Endothelial cell (in vitro differentiated cells): ENCODE measurements at regions not wholly inside any gene's neighbourhood (a gene's known extent, or its start where the extent isn't known, plus 50 kb on each side); places are given as distances from the start of the nearest gene placed in this dataset.
A peak's percentile ranks its signal among the peaks of the same experiment; 100 is the strongest.

Experiments
- DNase-seq: peaks from one replicate; pipeline ENCODE4 v3.0.0; 2021; ENCODE audit warnings: low spot score
- H3K27ac Mint-ChIP-seq: one replicate; pipeline ENCODE4 v1.8.0; 2021; ENCODE audit warnings: mixed read lengths, inconsistent platforms; ENCODE audit not compliant: unreplicated experiment
- H3K27me3 Mint-ChIP-seq: one replicate; pipeline ENCODE4 v1.8.0; 2021; ENCODE audit warnings: mild to moderate bottlenecking, moderate library complexity, mixed read lengths, inconsistent platforms; ENCODE audit not compliant: unreplicated experiment
- H3K36me3 Mint-ChIP-seq: one replicate; pipeline ENCODE4 v1.8.0; 2021; ENCODE audit warnings: mild to moderate bottlenecking, low read depth, mixed read lengths, inconsistent platforms; ENCODE audit not compliant: unreplicated experiment
- H3K4me1 Mint-ChIP-seq: one replicate; pipeline ENCODE4 v1.8.0; 2021; ENCODE audit warnings: mild to moderate bottlenecking, mixed read lengths, inconsistent platforms; ENCODE audit not compliant: unreplicated experiment
- H3K4me3 Mint-ChIP-seq: one replicate; pipeline ENCODE4 v1.8.0; 2021; ENCODE audit warnings: mild to moderate bottlenecking, mixed read lengths, inconsistent platforms; ENCODE audit not compliant: unreplicated experiment
- H3K9me3 Mint-ChIP-seq: one replicate; pipeline ENCODE4 v1.8.0; 2021; ENCODE audit warnings: mixed read lengths, inconsistent platforms; ENCODE audit not compliant: unreplicated experiment
- TF ChIP-seq, protein P1 (sequence below): fragments of 200-600 bp; sonication (generic); IDR thresholded peaks from one replicate; pipeline ENCODE4 v1.5.0; 2021; ENCODE audit warnings: antibody characterized with exemption; ENCODE audit not compliant: unreplicated experiment

DNA sequence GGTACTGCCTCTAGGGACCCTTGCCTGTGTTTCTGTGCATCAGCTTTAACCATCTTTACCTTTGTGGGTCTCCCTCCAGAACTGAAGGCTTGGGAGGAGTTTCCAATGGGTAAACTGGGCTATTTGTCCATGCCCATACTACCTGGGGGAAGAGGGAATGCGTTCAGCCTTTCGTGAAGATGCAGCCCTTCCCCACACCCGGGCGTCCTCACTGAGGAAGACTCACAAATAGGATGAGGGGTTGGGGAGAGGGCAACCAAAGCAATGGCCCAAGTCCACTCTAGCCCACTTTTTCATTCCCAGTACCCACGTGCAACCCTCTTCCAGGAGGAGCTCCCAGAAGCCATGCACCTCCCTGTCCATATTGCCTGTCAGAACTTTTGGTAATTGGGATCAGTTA lies 61.8 kb upstream of the ADA2 start:
- peaks cover 5% of the 10 kb centered on the region for H3K9me3 Mint-ChIP-seq
- H3K27ac Mint-ChIP-seq, result no peak overlapping the region
- H3K4me3 Mint-ChIP-seq, result no peak overlapping the region
- H3K36me3 Mint-ChIP-seq, result no peaks in the 10 kb centered on the region
- peaks cover 6% of the 10 kb centered on the region for H3K4me1 Mint-ChIP-seq
- no peaks in the 10 kb centered on the region for H3K27me3 Mint-ChIP-seq
- TF ChIP-seq, protein P1, sequence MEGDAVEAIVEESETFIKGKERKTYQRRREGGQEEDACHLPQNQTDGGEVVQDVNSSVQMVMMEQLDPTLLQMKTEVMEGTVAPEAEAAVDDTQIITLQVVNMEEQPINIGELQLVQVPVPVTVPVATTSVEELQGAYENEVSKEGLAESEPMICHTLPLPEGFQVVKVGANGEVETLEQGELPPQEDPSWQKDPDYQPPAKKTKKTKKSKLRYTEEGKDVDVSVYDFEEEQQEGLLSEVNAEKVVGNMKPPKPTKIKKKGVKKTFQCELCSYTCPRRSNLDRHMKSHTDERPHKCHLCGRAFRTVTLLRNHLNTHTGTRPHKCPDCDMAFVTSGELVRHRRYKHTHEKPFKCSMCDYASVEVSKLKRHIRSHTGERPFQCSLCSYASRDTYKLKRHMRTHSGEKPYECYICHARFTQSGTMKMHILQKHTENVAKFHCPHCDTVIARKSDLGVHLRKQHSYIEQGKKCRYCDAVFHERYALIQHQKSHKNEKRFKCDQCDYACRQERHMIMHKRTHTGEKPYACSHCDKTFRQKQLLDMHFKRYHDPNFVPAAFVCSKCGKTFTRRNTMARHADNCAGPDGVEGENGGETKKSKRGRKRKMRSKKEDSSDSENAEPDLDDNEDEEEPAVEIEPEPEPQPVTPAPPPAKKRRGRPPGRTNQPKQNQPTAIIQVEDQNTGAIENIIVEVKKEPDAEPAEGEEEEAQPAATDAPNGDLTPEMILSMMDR, result no peak
- no peak for DNase-seq

DNA sequence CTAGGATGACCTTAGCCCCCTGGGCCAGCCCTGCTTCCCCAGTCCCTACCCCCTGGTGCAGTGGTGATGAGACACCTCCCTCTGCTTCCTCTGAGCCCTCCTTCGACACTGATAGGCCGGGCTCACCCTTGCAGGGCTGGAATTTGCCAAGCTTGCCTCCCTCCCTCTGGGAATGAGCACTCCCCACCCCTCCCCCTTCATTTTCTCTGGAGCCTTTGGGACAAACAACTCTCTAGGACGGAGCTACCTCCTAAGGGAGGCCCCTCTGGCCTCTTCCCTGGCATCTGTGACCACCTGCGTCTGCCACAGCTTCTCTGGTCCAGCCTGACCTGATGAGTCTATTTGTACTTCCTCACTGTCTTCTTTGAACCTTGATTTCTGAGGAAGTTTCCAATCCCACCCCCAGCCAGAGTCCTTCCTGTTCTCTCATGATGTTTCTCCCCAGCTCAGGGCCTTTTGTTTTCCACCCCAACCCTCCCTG lies 53.3 kb upstream of the ADA2 start:
- H3K27me3 Mint-ChIP-seq, result peaks cover 2% of the 10 kb centered on the region
- no peaks in the 10 kb centered on the region for H3K9me3 Mint-ChIP-seq
- TF ChIP-seq, protein P1, result no peak
- H3K27ac Mint-ChIP-seq, result peak overlapping the region; percentile 57
- no peak overlapping the region for H3K4me3 Mint-ChIP-seq
- H3K36me3 Mint-ChIP-seq, result no peaks in the 10 kb centered on the region
- peaks cover 20% of the 10 kb centered on the region for H3K4me1 Mint-ChIP-seq
- DNase-seq, result no peak

DNA sequence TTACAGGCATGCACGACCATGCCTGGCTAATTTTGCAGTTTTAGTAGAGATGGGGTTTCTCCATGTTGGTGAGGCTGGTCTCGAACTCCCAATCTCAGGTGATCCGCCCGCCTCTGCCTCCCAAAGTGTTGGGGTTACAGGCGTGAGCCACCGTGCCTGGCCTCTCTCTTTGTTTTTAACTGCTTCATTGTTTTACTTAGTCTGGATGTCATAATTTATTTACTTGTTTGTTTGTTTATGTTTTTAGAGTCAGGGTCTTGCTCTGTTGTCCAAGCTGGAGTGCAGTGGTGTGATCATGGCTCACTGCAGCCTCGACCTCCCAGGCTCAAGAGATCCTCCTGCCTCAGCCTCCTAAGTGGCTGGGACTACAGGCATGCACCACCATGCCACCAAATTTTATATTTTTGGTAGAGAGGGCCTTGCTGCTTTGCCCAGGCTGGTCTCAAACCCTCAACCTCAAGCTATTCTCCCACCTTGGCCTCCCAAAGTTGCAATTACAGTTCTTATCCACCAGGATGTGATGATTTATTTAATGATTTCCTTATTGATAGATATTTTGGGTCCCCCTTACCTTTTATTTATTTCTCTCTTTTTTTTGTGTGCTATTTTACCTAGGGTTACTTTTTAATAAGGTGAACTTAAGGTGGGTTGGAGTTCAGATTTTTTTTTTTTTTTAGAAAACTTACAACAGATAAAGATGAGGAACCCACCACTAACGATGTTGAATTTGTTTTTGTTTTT lies 52.6 kb upstream of the ADA2 start:
- DNase-seq, result no peak
- no peaks in the 10 kb centered on the region for H3K36me3 Mint-ChIP-seq
- H3K4me1 Mint-ChIP-seq, result peaks cover 27% of the 10 kb centered on the region
- TF ChIP-seq, protein P1, result peak; percentile 60
- peaks cover 3% of the 10 kb centered on the region for H3K27me3 Mint-ChIP-seq
- H3K9me3 Mint-ChIP-seq, result no peaks in the 10 kb centered on the region
- no peak overlapping the region for H3K4me3 Mint-ChIP-seq
- no peak overlapping the region for H3K27ac Mint-ChIP-seq

DNA sequence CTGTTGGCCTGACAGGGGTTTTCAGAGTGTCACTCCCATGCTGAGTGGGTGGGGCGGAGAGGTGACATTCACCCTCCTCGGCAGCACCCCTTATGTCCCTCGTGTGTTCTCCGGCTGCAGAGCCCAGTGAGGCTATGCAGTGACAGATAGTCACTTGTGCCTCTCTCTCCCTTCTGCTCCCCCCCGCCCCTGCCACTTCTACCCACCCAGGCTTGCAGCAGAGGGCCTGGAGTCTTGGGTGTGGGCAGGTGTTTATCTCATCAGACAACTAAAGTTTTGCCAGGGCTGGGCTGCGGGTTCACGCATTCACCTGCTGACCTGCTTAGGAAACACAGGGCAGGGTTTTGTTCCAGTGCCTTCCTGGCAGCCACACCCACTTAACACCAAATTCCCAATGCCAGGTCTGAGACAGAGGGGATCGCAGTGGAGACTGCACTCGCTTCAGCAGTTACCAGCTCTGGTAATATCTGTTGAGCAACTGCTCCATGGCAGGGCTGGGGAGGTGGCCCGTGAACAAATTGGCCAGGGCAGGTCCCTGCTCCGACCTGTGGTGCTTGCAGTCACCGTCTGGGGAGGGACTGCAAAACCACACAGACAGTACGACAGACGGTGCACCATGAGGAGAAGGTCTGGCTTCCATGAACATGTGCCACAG lies 50.5 kb upstream of the ADA2 start:
- peaks cover 47% of the 10 kb centered on the region for H3K4me1 Mint-ChIP-seq
- no peak for DNase-seq
- TF ChIP-seq, protein P1, result no peak
- H3K27ac Mint-ChIP-seq, result no peak overlapping the region
- H3K4me3 Mint-ChIP-seq, result no peak overlapping the region
- H3K9me3 Mint-ChIP-seq, result no peaks in the 10 kb centered on the region
- H3K27me3 Mint-ChIP-seq, result peaks cover 6% of the 10 kb centered on the region
- no peaks in the 10 kb centered on the region for H3K36me3 Mint-ChIP-seq

DNA sequence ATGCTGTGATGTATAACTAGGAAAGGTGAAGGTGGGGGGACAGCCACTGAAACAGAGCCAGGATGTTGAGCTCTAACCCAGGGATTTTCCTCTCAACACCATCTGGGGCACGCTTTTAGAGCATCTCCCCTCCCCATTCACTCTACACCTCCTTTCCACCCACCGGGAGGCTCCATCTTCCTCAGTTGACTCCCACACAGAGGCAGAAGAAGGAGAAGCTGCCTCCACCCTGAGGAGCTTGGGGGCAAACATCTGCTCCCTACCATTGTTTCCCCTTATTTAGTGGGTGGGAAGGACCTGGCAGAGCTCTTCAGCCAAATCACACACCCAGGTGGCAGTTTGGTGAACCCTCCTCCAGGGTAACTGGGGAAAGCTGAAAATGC lies 50.0 kb upstream of the ADA2 start:
- TF ChIP-seq, protein P1, result no peak
- Mint-ChIP-seq H3K4me1 (peaks cover 52% of the 10 kb centered on the region), H3K4me3 (no peak overlapping the region)

More for the DNA sequence above, 50.0 kb upstream of the ADA2 start:
- H3K9me3 Mint-ChIP-seq, result no peaks in the 10 kb centered on the region
- no peaks in the 10 kb centered on the region for H3K36me3 Mint-ChIP-seq
- no peak overlapping the region for H3K27ac Mint-ChIP-seq
- no peak for DNase-seq
- H3K27me3 Mint-ChIP-seq, result peaks cover 7% of the 10 kb centered on the region
